ENCODE measurements at regions not wholly inside any gene's neighbourhood (a gene's known extent, or its start where the extent isn't known, plus 50 kb on each side); places are given as distances from the start of the nearest gene placed in this dataset.

DNA sequence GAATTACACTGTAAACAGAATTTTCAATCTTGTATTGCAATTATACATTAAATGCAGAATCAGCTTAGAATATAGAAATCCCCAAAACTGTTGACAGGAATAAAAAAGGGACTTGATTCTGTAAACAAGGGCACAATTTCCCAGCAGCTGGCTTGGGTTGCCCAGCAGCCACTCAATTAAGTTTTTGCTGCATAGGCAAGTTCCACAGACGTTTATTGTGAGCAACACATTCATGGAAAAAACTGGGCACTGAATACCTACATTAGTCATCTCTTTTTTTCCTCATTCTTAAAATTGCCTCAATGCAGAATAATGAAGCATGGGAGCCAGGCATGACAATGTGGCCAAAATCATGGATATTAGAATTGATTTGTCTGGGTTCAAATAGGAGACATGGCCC lies 421.8 kb upstream of the ANO5 start:
- H3K4me3 ChIP-seq (ENCODE audit: low read depth, low read length) = no peak overlapping the region
- no peak overlapping the region for H3K27ac ChIP-seq
- no peak for DNase-seq
- TF ChIP-seq, protein P1, sequence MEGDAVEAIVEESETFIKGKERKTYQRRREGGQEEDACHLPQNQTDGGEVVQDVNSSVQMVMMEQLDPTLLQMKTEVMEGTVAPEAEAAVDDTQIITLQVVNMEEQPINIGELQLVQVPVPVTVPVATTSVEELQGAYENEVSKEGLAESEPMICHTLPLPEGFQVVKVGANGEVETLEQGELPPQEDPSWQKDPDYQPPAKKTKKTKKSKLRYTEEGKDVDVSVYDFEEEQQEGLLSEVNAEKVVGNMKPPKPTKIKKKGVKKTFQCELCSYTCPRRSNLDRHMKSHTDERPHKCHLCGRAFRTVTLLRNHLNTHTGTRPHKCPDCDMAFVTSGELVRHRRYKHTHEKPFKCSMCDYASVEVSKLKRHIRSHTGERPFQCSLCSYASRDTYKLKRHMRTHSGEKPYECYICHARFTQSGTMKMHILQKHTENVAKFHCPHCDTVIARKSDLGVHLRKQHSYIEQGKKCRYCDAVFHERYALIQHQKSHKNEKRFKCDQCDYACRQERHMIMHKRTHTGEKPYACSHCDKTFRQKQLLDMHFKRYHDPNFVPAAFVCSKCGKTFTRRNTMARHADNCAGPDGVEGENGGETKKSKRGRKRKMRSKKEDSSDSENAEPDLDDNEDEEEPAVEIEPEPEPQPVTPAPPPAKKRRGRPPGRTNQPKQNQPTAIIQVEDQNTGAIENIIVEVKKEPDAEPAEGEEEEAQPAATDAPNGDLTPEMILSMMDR (IDR thresholded peaks at IDR 0.05; ENCODE audit: low read depth, low read length) = no peak
- H3K9me3 ChIP-seq (ENCODE audit: severe bottlenecking) = no peaks in the 10 kb centered on the region
- no peaks in the 10 kb centered on the region for H3K27me3 ChIP-seq (ENCODE audit: insufficient read depth, low read depth, severe bottlenecking)
- H3K36me3 ChIP-seq = no peaks in the 10 kb centered on the region

DNA sequence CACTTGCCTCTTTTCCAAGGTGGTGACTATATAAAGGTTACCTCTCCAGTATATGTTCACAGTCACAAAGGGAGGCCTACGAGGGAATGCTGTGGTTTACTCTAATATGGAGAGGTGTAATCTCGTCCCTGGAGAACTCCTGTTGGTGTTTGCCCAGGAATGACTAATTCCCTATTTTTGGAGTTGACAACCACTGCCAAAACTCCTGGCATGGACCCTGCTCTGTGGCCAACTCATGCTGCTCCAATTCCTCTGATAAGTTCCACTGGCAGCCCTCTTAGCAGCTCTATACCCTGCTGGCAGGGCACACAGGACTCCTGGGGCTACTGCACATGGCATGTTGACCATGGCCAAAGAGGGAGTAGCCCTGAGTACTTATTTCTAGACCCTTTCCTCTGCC lies 418.7 kb upstream of the ANO5 start:
- no peak overlapping the region for H3K4me3 ChIP-seq (ENCODE audit: low read depth, low read length)
- no peaks in the 10 kb centered on the region for H3K27me3 ChIP-seq (ENCODE audit: insufficient read depth, low read depth, severe bottlenecking)
- no peaks in the 10 kb centered on the region for H3K9me3 ChIP-seq (ENCODE audit: severe bottlenecking)
- DNase-seq = no peak
- H3K27ac ChIP-seq = no peak overlapping the region
- TF ChIP-seq, protein P1 (IDR thresholded peaks at IDR 0.05; ENCODE audit: low read depth, low read length) = no peak
- H3K36me3 ChIP-seq = no peaks in the 10 kb centered on the region

DNA sequence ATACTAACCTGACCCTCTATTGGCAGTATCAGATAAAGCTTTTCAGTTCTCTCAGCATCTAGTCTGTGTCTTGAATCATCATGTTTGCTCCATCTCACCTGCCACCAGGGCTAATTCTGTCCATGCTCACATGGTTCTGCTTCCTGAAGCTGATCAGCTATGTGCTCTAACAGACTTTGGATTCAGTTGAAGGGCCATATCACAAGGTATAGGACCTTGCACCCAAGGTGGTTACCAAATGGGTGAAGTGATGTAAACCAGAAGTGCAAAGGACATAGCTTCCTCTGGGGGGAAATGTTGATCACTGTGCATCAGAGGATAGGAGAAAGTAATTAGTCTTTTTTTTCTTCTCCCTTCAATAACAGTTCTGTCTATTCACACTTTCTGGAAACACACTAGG lies 417.0 kb upstream of the ANO5 start:
- no peak overlapping the region for H3K27ac ChIP-seq
- TF ChIP-seq, protein P1 (IDR thresholded peaks at IDR 0.05; ENCODE audit: low read depth, low read length) = no peak
- DNase-seq = no peak
- no peaks in the 10 kb centered on the region for H3K27me3 ChIP-seq (ENCODE audit: insufficient read depth, low read depth, severe bottlenecking)
- no peaks in the 10 kb centered on the region for H3K9me3 ChIP-seq (ENCODE audit: severe bottlenecking)
- H3K4me3 ChIP-seq (ENCODE audit: low read depth, low read length) = no peak overlapping the region
- H3K36me3 ChIP-seq = no peaks in the 10 kb centered on the region

DNA sequence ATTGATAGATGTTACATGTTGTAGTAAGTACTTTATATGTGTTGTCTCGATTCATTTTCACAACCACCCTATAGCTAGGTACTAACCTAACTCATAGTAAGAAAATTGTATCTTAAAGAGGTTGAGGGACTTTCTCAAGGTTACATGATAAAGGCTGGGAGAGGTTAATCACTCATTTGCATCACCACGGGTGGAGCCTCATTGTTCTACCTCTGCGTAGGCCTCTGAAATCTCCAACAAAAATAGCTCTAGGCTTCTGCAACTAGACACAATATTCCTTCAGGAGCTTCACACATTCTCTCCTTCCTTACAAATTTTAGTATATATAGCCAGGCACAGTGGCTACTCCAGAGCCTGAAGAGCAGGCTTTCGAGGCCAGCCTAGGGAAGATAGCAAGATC lies 408.9 kb upstream of the ANO5 start:
- TF ChIP-seq, protein P1 (IDR thresholded peaks at IDR 0.05; ENCODE audit: low read depth, low read length) = no peak
- no peak for DNase-seq
- Histone ChIP-seq H3K27me3 (ENCODE audit: insufficient read depth, low read depth, severe bottlenecking) (no peaks in the 10 kb centered on the region), H3K36me3 (no peaks in the 10 kb centered on the region), H3K4me3 (ENCODE audit: low read depth, low read length) (no peak overlapping the region), H3K27ac (no peak overlapping the region), H3K9me3 (ENCODE audit: severe bottlenecking) (no peaks in the 10 kb centered on the region)

DNA sequence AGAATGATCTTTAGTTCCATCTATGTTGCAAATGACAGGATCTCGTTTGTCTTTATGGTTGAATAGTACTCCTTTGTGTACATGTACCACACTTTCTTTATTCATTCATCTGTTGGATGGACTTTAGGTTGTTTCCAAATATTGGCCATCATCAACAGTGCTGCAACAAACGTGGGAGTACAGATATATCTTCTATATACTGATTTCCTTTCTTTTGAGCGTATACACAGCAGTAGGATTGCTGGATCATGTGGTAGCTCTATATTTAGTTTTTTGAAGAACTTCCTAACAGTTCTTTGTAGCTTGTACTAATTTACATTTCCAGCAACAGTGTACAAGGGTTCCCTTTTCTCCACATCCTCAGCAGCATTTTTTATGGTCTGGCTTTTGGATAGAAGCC lies 407.5 kb upstream of the ANO5 start:
- Histone ChIP-seq H3K36me3 (no peaks in the 10 kb centered on the region), H3K9me3 (ENCODE audit: severe bottlenecking) (no peaks in the 10 kb centered on the region), H3K27ac (no peak overlapping the region), H3K4me3 (ENCODE audit: low read depth, low read length) (no peak overlapping the region), H3K27me3 (ENCODE audit: insufficient read depth, low read depth, severe bottlenecking) (no peaks in the 10 kb centered on the region)
- no peak for DNase-seq
- TF ChIP-seq, protein P1 (IDR thresholded peaks at IDR 0.05; ENCODE audit: low read depth, low read length) = no peak

DNA sequence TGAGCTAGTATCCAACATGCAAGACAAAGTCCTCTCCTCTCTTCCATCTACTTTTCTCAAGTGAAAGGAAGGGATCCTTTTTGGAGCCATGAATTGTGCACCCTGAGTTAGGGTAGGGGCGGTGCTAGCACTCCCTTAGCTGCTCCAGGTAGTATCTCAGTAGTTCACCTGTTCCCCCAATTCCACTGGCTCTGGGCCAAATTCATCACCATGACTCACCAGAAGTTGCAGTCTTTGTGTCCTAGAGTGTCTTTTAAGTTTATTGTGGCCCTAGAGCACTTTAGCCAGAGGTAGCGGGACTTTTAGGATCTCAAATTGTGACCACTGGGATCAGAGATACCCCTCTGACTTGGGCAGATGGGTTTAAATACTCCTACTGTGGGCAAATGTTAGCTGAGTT lies 398.6 kb upstream of the ANO5 start:
- Histone ChIP-seq H3K36me3 (no peaks in the 10 kb centered on the region), H3K27me3 (ENCODE audit: insufficient read depth, low read depth, severe bottlenecking) (no peaks in the 10 kb centered on the region), H3K4me3 (ENCODE audit: low read depth, low read length) (no peak overlapping the region), H3K9me3 (ENCODE audit: severe bottlenecking) (no peaks in the 10 kb centered on the region), H3K27ac (no peak overlapping the region)
- no peak for DNase-seq
- TF ChIP-seq, protein P1 (IDR thresholded peaks at IDR 0.05; ENCODE audit: low read depth, low read length) = no peak
